ENCODE measurements at regions not wholly inside any gene's neighbourhood (a gene's known extent, or its start where the extent isn't known, plus 50 kb on each side); places are given as distances from the start of the nearest gene placed in this dataset.
"Not testable (repeated sequence)": the region's sequence is repeated elsewhere in the genome, so short reads cannot be mapped to it uniquely, and the experiment has no call there.

GRCh38 chr10:83515001-83515400 is 624.3 kb upstream of the GHITM start:
- Histone ChIP-seq H3K36me3 (ENCODE audit: low read depth) (no peaks in the 10 kb centered on the region), H3K27me3 (ENCODE audit: insufficient read depth, poor library complexity, severe bottlenecking) (peaks cover 7% of the 10 kb centered on the region), H3K27ac (ENCODE audit: poor library complexity, severe bottlenecking) (no peak overlapping the region), H3K9me3 (ENCODE audit: severe bottlenecking) (peaks cover 3% of the 10 kb centered on the region), H3K4me1 (ENCODE audit: insufficient read depth, poor library complexity, severe bottlenecking) (no peaks in the 10 kb centered on the region), H3K4me3 (ENCODE audit: severe bottlenecking) (no peak overlapping the region)
- DNase-seq (ENCODE audit: low spot score) (no peak), ATAC-seq (ENCODE audit: low read depth) (no peak)
- no peak for TF ChIP-seq CTCF (IDR thresholded peaks at IDR 0.05; ENCODE audit: poor library complexity, severe bottlenecking)

- ATAC-seq (ENCODE audit: low read depth), result no peak
- Histone ChIP-seq H3K27ac (ENCODE audit: poor library complexity, severe bottlenecking) (no peak overlapping the region), H3K4me3 (ENCODE audit: severe bottlenecking) (no peak overlapping the region), H3K4me1 (ENCODE audit: insufficient read depth, poor library complexity, severe bottlenecking) (no peaks in the 10 kb centered on the region), H3K27me3 (ENCODE audit: insufficient read depth, poor library complexity, severe bottlenecking) (peaks cover 7% of the 10 kb centered on the region), H3K9me3 (ENCODE audit: severe bottlenecking) (peaks cover 3% of the 10 kb centered on the region), H3K36me3 (ENCODE audit: low read depth) (no peaks in the 10 kb centered on the region)
- no peak for TF ChIP-seq CTCF (IDR thresholded peaks at IDR 0.05; ENCODE audit: poor library complexity, severe bottlenecking)
- no peak for DNase-seq (ENCODE audit: low spot score)
These were observed 622.5 kb upstream of the GHITM start for GRCh38 chr10:83516788-83517187.

- Histone ChIP-seq H3K9me3 (ENCODE audit: severe bottlenecking) (peaks cover 3% of the 10 kb centered on the region), H3K27ac (ENCODE audit: poor library complexity, severe bottlenecking) (no peak overlapping the region), H3K36me3 (ENCODE audit: low read depth) (no peaks in the 10 kb centered on the region), H3K4me1 (ENCODE audit: insufficient read depth, poor library complexity, severe bottlenecking) (no peaks in the 10 kb centered on the region), H3K4me3 (ENCODE audit: severe bottlenecking) (no peak overlapping the region), H3K27me3 (ENCODE audit: insufficient read depth, poor library complexity, severe bottlenecking) (peaks cover 7% of the 10 kb centered on the region)
- no peak for ATAC-seq (ENCODE audit: low read depth)
- no peak for TF ChIP-seq CTCF (IDR thresholded peaks at IDR 0.05; ENCODE audit: poor library complexity, severe bottlenecking)
- no peak for DNase-seq (ENCODE audit: low spot score)
These were observed 621.9 kb upstream of the GHITM start for GRCh38 chr10:83517456-83517855.

GRCh38 chr10:83518779-83519178 is 620.5 kb upstream of the GHITM start:
- Histone ChIP-seq H3K27ac (ENCODE audit: poor library complexity, severe bottlenecking) (no peak overlapping the region), H3K27me3 (ENCODE audit: insufficient read depth, poor library complexity, severe bottlenecking) (peaks cover 7% of the 10 kb centered on the region), H3K4me3 (ENCODE audit: severe bottlenecking) (no peak overlapping the region), H3K4me1 (ENCODE audit: insufficient read depth, poor library complexity, severe bottlenecking) (no peaks in the 10 kb centered on the region), H3K9me3 (ENCODE audit: severe bottlenecking) (peaks cover under 1% of the 10 kb centered on the region), H3K36me3 (ENCODE audit: low read depth) (no peaks in the 10 kb centered on the region)
- TF ChIP-seq CTCF (IDR thresholded peaks at IDR 0.05; ENCODE audit: poor library complexity, severe bottlenecking), result no peak
- no peak for ATAC-seq (ENCODE audit: low read depth)
- no peak for DNase-seq (ENCODE audit: low spot score)

- H3K4me3 ChIP-seq (ENCODE audit: severe bottlenecking); H3K36me3 ChIP-seq (ENCODE audit: low read depth); ATAC-seq (ENCODE audit: low read depth); H3K9me3 ChIP-seq (ENCODE audit: severe bottlenecking); DNase-seq (ENCODE audit: low spot score); H3K27ac ChIP-seq (ENCODE audit: poor library complexity, severe bottlenecking); H3K4me1 ChIP-seq (ENCODE audit: insufficient read depth, poor library complexity, severe bottlenecking); H3K27me3 ChIP-seq (ENCODE audit: insufficient read depth, poor library complexity, severe bottlenecking): not testable (repeated sequence)
These were observed 618.9 kb upstream of the GHITM start for GRCh38 chr10:83520386-83520785.

Data from RWPE2 (cell line).